ENCODE measurements at regions not wholly inside any gene's neighbourhood (a gene's known extent, or its start where the extent isn't known, plus 50 kb on each side); places are given as distances from the start of the nearest gene placed in this dataset.

- Histone ChIP-seq H3K27me3 (no peaks in the 10 kb centered on the region), H3K9me3 (ENCODE audit: low read depth) (no peaks in the 10 kb centered on the region), H3K36me3 (no peaks in the 10 kb centered on the region), H3K4me1 (ENCODE audit: low read depth) (peaks cover 18% of the 10 kb centered on the region), H3K4me3 (no peak overlapping the region), H3K27ac (no peak overlapping the region)
- no peak for DNase-seq (ENCODE audit: low read depth in 1 of 2, low spot score in 1 of 2)
- TF ChIP-seq CTCF (IDR thresholded peaks at IDR 0.05; ENCODE audit: low read depth, low read length), result no peak
These were observed 213.3 kb upstream of the NFIA start for GRCh38 chr1:60868901-60869663.

GRCh38 chr1:60867782-60868181, 214.6 kb upstream of the NFIA start:
- H3K36me3 ChIP-seq, result no peaks in the 10 kb centered on the region
- H3K4me3 ChIP-seq, result no peak overlapping the region
- no peaks in the 10 kb centered on the region for H3K9me3 ChIP-seq (ENCODE audit: low read depth)
- no peaks in the 10 kb centered on the region for H3K27me3 ChIP-seq
- H3K27ac ChIP-seq, result no peak overlapping the region
- no peak for DNase-seq (ENCODE audit: low read depth in 1 of 2, low spot score in 1 of 2)
- peaks cover 18% of the 10 kb centered on the region for H3K4me1 ChIP-seq (ENCODE audit: low read depth)
- TF ChIP-seq CTCF (IDR thresholded peaks at IDR 0.05; ENCODE audit: low read depth, low read length), result no peak

- peaks cover 18% of the 10 kb centered on the region for H3K4me1 ChIP-seq (ENCODE audit: low read depth)
- no peak overlapping the region for H3K27ac ChIP-seq
- TF ChIP-seq CTCF (IDR thresholded peaks at IDR 0.05; ENCODE audit: low read depth, low read length), result no peak
- DNase-seq (ENCODE audit: low read depth in 1 of 2, low spot score in 1 of 2), result peak in 1 of 2 donors; percentile 7
- H3K4me3 ChIP-seq, result no peak overlapping the region
- no peaks in the 10 kb centered on the region for H3K36me3 ChIP-seq
- H3K9me3 ChIP-seq (ENCODE audit: low read depth), result no peaks in the 10 kb centered on the region
- H3K27me3 ChIP-seq, result no peaks in the 10 kb centered on the region
These were observed 215.3 kb upstream of the NFIA start for GRCh38 chr1:60866917-60867531.

- H3K27ac ChIP-seq, result no peak overlapping the region
- no peaks in the 10 kb centered on the region for H3K9me3 ChIP-seq (ENCODE audit: low read depth)
- H3K4me3 ChIP-seq, result no peak overlapping the region
- TF ChIP-seq CTCF (IDR thresholded peaks at IDR 0.05; ENCODE audit: low read depth, low read length), result no peak
- no peaks in the 10 kb centered on the region for H3K36me3 ChIP-seq
- H3K27me3 ChIP-seq, result no peaks in the 10 kb centered on the region
- DNase-seq (ENCODE audit: low read depth in 1 of 2, low spot score in 1 of 2), result peak in 1 of 2 donors; percentile 10
- peaks cover 18% of the 10 kb centered on the region for H3K4me1 ChIP-seq (ENCODE audit: low read depth)
These were observed 216.0 kb upstream of the NFIA start for GRCh38 chr1:60866226-60866900.

GRCh38 chr1:60865166-60865565, 217.2 kb upstream of the NFIA start:
- no peak for TF ChIP-seq CTCF (IDR thresholded peaks at IDR 0.05; ENCODE audit: low read depth, low read length)
- Histone ChIP-seq H3K27me3 (no peaks in the 10 kb centered on the region), H3K4me3 (no peak overlapping the region), H3K9me3 (ENCODE audit: low read depth) (no peaks in the 10 kb centered on the region), H3K27ac (no peak overlapping the region), H3K36me3 (no peaks in the 10 kb centered on the region), H3K4me1 (ENCODE audit: low read depth) (peaks cover 14% of the 10 kb centered on the region)
- no peak for DNase-seq (ENCODE audit: low read depth in 1 of 2, low spot score in 1 of 2)
